IMR-90 (cell line): ENCODE measurements at regions not wholly inside any gene's neighbourhood (a gene's known extent, or its start where the extent isn't known, plus 50 kb on each side); places are given as distances from the start of the nearest gene placed in this dataset.

ENCODE experiments used
- ATAC-seq: fragments of 200-7000 bp; cut with Tn5 transposase; 2 replicates; pipeline ENCODE4 v1.9.1; 2020; ENCODE audit warnings: low read depth, mild to moderate bottlenecking, moderate library complexity
- BruUV-seq: library from RNA; stranded (reverse); fragments of 400-500 nt; replicated peaks from 2 replicates; lab custom pipeline; 2021; lab: Mats Ljungman, UMichigan
- CTCF ChIA-PET: fragments of 300-600 bp; formaldehyde crosslinking; extraction: SDS; loops from one replicate; lab custom pipeline; 2021; ENCODE audit warnings: antibody characterized with exemption; lab: Yijun Ruan, JAX
- POLR2A ChIA-PET: fragments of 300-600 bp; sonication (Branson Sonifier 250); formaldehyde crosslinking; loops from one replicate; lab custom pipeline; 2022; ENCODE audit warnings: antibody characterized with exemption; ENCODE audit not compliant: unreplicated experiment; lab: Charles Lee
- DNase-seq: peaks from one replicate; pipeline ENCODE4 v3.0.0; 2013
- H2AFZ ChIP-seq: replicated peaks from 2 replicates; pipeline ENCODE3; 2013; ENCODE audit warnings: low read length, mild to moderate bottlenecking; ENCODE audit not compliant: poor library complexity
- H2AK5ac ChIP-seq: 2 replicates; pipeline ENCODE4 v1.6.1; 2013; ENCODE audit warnings: low read depth, low read length, inconsistent platforms
- H2AK9ac ChIP-seq: replicated peaks from 2 replicates; pipeline ENCODE3; 2013; ENCODE audit warnings: mild to moderate bottlenecking, low read depth, low read length, moderate library complexity; ENCODE audit not compliant: poor library complexity
- H2BK120ac ChIP-seq: 2 replicates; pipeline ENCODE4 v1.6.1; 2013; ENCODE audit warnings: low read depth, low read length, inconsistent platforms
- H2BK15ac ChIP-seq: 3 replicates; pipeline ENCODE4 v1.6.1; 2013; ENCODE audit warnings: low read depth, low read length, inconsistent platforms
- H2BK20ac ChIP-seq: 2 replicates; pipeline ENCODE4 v1.6.1; 2013; ENCODE audit warnings: low read depth, mild to moderate bottlenecking, inconsistent platforms, low read length, moderate library complexity
- H2BK5ac ChIP-seq: 2 replicates; pipeline ENCODE4 v1.6.1; 2013; ENCODE audit warnings: mild to moderate bottlenecking, low read depth, low read length, inconsistent platforms; ENCODE audit not compliant: poor library complexity, severe bottlenecking
- H3K14ac ChIP-seq: replicated peaks from 2 replicates; pipeline ENCODE4 v1.6.1; 2013; ENCODE audit warnings: low read depth, low read length, inconsistent platforms
- H3K18ac ChIP-seq: 2 replicates; pipeline ENCODE4 v1.6.1; 2013; ENCODE audit warnings: low read depth, low read length, control low read depth
- H3K23ac ChIP-seq: 2 replicates; pipeline ENCODE4 v1.6.1; 2013; ENCODE audit warnings: low read depth, low read length, inconsistent platforms
- H3K27ac ChIP-seq: 2 replicates; pipeline ENCODE4 v1.5.1; 2013; ENCODE audit warnings: mild to moderate bottlenecking, control low read depth, low read length; ENCODE audit not compliant: insufficient read depth
- H3K27me3 ChIP-seq: 2 replicates; pipeline ENCODE4 v1.6.1; 2013; ENCODE audit warnings: low read length; ENCODE audit not compliant: control insufficient read depth, insufficient read depth
- H3K36me3 ChIP-seq: 2 replicates; pipeline ENCODE4 v1.6.1; 2013; ENCODE audit warnings: low read length, mixed read lengths; ENCODE audit not compliant: control insufficient read depth, insufficient read depth
- H3K4ac ChIP-seq: 2 replicates; pipeline ENCODE4 v1.6.1; 2013; ENCODE audit warnings: low read depth, low read length, inconsistent platforms
- H3K4me1 ChIP-seq: 2 replicates; pipeline ENCODE4 v1.6.1; 2013; ENCODE audit warnings: low read length, mixed read lengths; ENCODE audit not compliant: control insufficient read depth, insufficient read depth
- H3K4me2 ChIP-seq: 2 replicates; pipeline ENCODE4 v1.6.1; 2013; ENCODE audit warnings: low read depth, mild to moderate bottlenecking, control low read depth, low read length, moderate library complexity
- H3K4me3 ChIP-seq: 2 replicates; pipeline ENCODE4 v1.5.1; 2013; ENCODE audit warnings: low read depth, mild to moderate bottlenecking, control low read depth, low read length, moderate library complexity; ENCODE audit not compliant: insufficient read depth
- H3K56ac ChIP-seq: 2 replicates; pipeline ENCODE4 v1.6.1; 2013; ENCODE audit warnings: low read length, inconsistent platforms; ENCODE audit not compliant: insufficient read depth; ENCODE audit errors: extremely low read depth
- H3K79me1 ChIP-seq, 2 experiments: 2 replicates each; pipeline ENCODE4 v1.6.1; 2013; ENCODE audit warnings: low read length in 2 of 2, inconsistent platforms in 1 of 2, low read depth in 1 of 2
- H3K9ac ChIP-seq: 2 replicates; pipeline ENCODE4 v1.6.1; 2013; ENCODE audit warnings: low read depth, low read length, control low read depth
- H3K9me1 ChIP-seq: 2 replicates; pipeline ENCODE4 v1.6.1; 2013; ENCODE audit warnings: low read length, inconsistent platforms; ENCODE audit not compliant: insufficient read depth
- H3K9me3 ChIP-seq: 2 replicates; pipeline ENCODE4 v1.6.1; 2013; ENCODE audit warnings: low read length; ENCODE audit not compliant: control insufficient read depth, insufficient read depth
- H4K20me1 ChIP-seq: 2 replicates; pipeline ENCODE4 v1.6.1; 2013; ENCODE audit warnings: low read length, inconsistent platforms; ENCODE audit not compliant: insufficient read depth
- H4K5ac ChIP-seq: 2 replicates; pipeline ENCODE4 v1.6.1; 2013; ENCODE audit warnings: mild to moderate bottlenecking, low read depth, low read length, control low read depth
- H4K8ac ChIP-seq, 2 experiments: 2 replicates each; pipeline ENCODE4 v1.6.1; 2013; ENCODE audit warnings: low read depth in 2 of 2, low read length in 2 of 2, control low read depth in 1 of 2, inconsistent platforms in 1 of 2
- H4K91ac ChIP-seq: 2 replicates; pipeline ENCODE4 v1.6.1; 2013; ENCODE audit warnings: low read depth, low read length, inconsistent platforms; ENCODE audit not compliant: insufficient read depth
- BHLHE40 ChIP-seq: fragments of 150-350 bp; IDR thresholded peaks from 2 replicates; pipeline ENCODE4 v1.6.1; 2016; ENCODE audit warnings: mild to moderate bottlenecking, low read depth, low read length
- CEBPB ChIP-seq: IDR thresholded peaks from 2 replicates; pipeline ENCODE4 v1.6.1; 2012; ENCODE audit warnings: low read depth, low read length, improper control_type of control experiment
- CHD1 ChIP-seq: IDR thresholded peaks from 2 replicates; pipeline ENCODE4 v1.6.1; 2012; ENCODE audit warnings: low read depth, low read length, improper control_type of control experiment
- CTCF ChIP-seq: conservative IDR thresholded peaks from 2 replicates; pipeline ENCODE4 v1.5.1; 2012; ENCODE audit warnings: mild to moderate bottlenecking, low read depth, low read length, improper control_type of control experiment
- MXI1 ChIP-seq: IDR thresholded peaks from 2 replicates; pipeline ENCODE4 v1.6.1; 2012; ENCODE audit warnings: low read depth, mild to moderate bottlenecking, low read length, moderate library complexity, borderline replicate concordance
- POLR2A ChIP-seq: IDR thresholded peaks from 2 replicates; pipeline ENCODE4 v1.6.1; 2012; ENCODE audit warnings: mild to moderate bottlenecking, low read depth, low read length
- RCOR1 ChIP-seq: IDR thresholded peaks from 2 replicates; pipeline ENCODE4 v1.6.1; 2012; ENCODE audit warnings: mild to moderate bottlenecking, low read length, improper control_type of control experiment; ENCODE audit not compliant: insufficient replicate concordance
- SMC3 ChIP-seq: fragments of 150-350 bp; IDR thresholded peaks from 2 replicates; pipeline ENCODE4 v1.6.1; 2016; ENCODE audit warnings: low read depth, mild to moderate bottlenecking, antibody characterized with exemption, low read length, moderate library complexity
- USF2 ChIP-seq: fragments of 150-350 bp; IDR thresholded peaks from 2 replicates; pipeline ENCODE4 v1.6.1; 2017; ENCODE audit warnings: mild to moderate bottlenecking, antibody characterized with exemption, low read length, low read depth
- WGBS, 2 experiments: methylation state at CpG; one replicate each; pipeline versions ENCODE4 v1.1.5 to v1.1.7; 2013; ENCODE audit warnings: missing lambda C conversion rate in 2 of 2; ENCODE audit not compliant: insufficient read length in 1 of 2; ENCODE audit errors: extremely low coverage in 2 of 2; 5-methylcytosine and 5-hydroxymethylcytosine counted together
- dilution Hi-C: fragments of 300-500 bp; cut with HindIII; formaldehyde crosslinking; loops from one replicate; pipeline ENCODE4 v1.14.3; 2018; ENCODE audit warnings: low sequenced_read_pairs; ENCODE audit not compliant: unreplicated experiment
- in situ Hi-C: fragments of 300-500 bp; cut with MboI; formaldehyde crosslinking; loops from 3 replicates; pipeline ENCODE4 v1.14.3; 2019; ENCODE audit warnings: low sequenced_read_pairs, inconsistent platforms, mixed read lengths
- intact Hi-C: fragments of 100-400 bp; cut with micrococcal nuclease; formaldehyde crosslinking; loops from 2 replicates; pipeline ENCODE4 v1.10.0; 2022

GRCh38 chr5:4142842-4143241 lies 547.2 kb downstream of the IRX1 start:
- Histone ChIP-seq H3K18ac (no peak overlapping the region), H3K9ac (no peak overlapping the region), H2AFZ (no peak overlapping the region), H3K36me3 (no peaks in the 10 kb centered on the region), H2BK5ac (no peak overlapping the region), H2AK5ac (no peak overlapping the region), H2AK9ac (no peak overlapping the region), H3K4me3 (no peak overlapping the region), H3K27me3 (no peaks in the 10 kb centered on the region), H3K9me3 (peaks cover 22% of the 10 kb centered on the region; the same call in 1 of the 2 replicates), H3K14ac (no peak overlapping the region), H2BK120ac (no peak overlapping the region), H3K9me1 (no peaks in the 10 kb centered on the region), H4K20me1 (no peaks in the 10 kb centered on the region), H3K4me1 (no peaks in the 10 kb centered on the region), H3K4me2 (no peak overlapping the region), H2BK20ac (no peak overlapping the region), H3K4ac (no peak overlapping the region), H2BK15ac (no peak overlapping the region), H3K23ac (no peak overlapping the region), H4K8ac (no peak overlapping the region), H3K27ac (no peak overlapping the region), H3K79me1 (no peaks in the 10 kb centered on the region), H4K5ac (no peak overlapping the region), H4K91ac (no peak overlapping the region), H3K56ac (no peak overlapping the region)
- CTCF ChIA-PET, result no interaction called here
- ATAC-seq (no peak), DNase-seq (no peak)
- intact Hi-C loops (no loop called here), dilution Hi-C loops (no loop called here), in situ Hi-C loops (no loop called here)
- no TSS peak for BruUV-seq
- POLR2A ChIA-PET, result no interaction called here
- 20% methylated on average over 1 of the region's 6 CpGs; no CpG with 5 or more reads in 1 of the 2 experiments for WGBS, 2 experiments
- TF ChIP-seq SMC3, result no peak
- no peak for TF ChIP-seq CEBPB
- TF ChIP-seq MXI1, result no peak
- TF ChIP-seq USF2, result no peak
- TF ChIP-seq CTCF, result no peak
- TF ChIP-seq POLR2A, result no peak
- no peak for TF ChIP-seq RCOR1
- no peak for TF ChIP-seq BHLHE40
- TF ChIP-seq CHD1, result no peak
